ENCODE measurements at regions not wholly inside any gene's neighbourhood (a gene's known extent, or its start where the extent isn't known, plus 50 kb on each side); places are given as distances from the start of the nearest gene placed in this dataset.
"Not testable (repeated sequence)": the region's sequence is repeated elsewhere in the genome, so short reads cannot be mapped to it uniquely, and the experiment has no call there.

DNA sequence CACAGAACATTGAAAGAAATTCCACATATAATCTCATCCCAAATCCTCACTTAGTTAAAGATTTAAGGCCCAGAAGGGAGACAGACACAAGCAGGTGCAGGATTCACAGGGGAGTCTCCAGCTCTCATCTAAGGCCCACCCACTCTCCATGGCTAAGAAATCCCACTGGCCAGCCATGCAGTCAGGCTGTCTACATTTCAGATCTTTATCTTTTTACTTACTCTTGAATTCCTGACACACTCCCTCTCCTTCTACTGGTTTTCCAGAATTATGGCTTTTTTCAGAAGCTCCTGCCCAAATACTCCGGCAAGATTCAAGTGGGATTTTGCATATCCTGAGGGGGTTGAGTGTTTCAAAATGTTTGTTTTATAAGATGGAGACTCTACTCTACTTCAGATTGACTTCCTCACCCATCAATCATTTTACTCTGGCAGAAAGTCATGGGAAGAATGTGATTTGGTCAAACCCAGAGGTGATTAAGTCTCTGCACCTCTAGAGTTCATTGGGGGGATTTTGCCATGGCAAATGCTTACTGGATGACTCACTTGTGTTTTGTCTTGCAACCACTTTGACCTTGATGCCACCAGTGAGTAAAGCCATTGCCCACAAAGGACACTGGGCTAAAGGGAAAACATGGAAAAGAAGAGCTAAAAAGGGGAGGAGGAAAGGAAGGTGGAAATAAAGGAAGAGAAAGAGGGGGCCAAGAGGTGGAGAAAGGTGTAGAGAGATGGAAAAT lies 688.8 kb upstream of the SALL1 start:
- DNase-seq = peak; percentile 43

DNA sequence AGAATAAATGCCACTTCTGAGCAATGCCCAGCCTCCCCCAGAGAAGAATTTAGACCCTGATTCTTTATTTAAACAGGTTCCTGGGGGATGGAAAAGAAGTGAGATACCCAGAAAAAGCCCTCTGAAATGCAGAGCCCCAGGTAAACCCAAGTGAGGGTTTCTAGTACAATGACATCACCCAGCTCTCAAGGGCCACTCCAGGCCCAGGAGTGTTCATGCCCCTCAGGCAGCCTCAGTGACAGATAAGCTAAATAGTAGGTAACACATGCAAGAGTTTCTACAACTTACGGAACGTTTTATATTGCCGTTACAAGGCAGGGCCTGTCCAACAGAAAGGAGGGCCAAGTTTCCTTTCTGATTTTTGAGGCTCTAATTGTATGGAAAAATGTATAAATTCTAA lies 683.7 kb upstream of the SALL1 start:
- no peak for DNase-seq

DNA sequence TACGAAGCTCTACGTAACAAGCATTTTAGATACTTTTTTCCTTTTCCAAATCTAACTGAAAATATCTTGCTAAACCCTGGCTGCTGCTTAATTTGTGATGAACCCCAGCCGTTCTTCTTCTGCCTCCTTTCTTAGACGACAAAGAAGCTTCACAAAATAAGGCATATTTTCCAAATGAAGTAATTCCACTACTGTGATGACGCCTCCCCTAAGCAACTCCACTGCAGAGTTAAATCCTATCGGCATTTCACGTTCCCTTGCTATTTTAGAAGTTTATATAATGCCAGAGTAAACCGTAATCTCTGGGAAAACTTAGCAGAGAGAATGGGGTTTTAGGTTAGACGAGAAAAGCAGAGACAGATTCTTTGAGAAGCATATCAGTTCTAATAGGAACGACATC lies 683.1 kb upstream of the SALL1 start:
- DNase-seq = peak; percentile 26

DNA sequence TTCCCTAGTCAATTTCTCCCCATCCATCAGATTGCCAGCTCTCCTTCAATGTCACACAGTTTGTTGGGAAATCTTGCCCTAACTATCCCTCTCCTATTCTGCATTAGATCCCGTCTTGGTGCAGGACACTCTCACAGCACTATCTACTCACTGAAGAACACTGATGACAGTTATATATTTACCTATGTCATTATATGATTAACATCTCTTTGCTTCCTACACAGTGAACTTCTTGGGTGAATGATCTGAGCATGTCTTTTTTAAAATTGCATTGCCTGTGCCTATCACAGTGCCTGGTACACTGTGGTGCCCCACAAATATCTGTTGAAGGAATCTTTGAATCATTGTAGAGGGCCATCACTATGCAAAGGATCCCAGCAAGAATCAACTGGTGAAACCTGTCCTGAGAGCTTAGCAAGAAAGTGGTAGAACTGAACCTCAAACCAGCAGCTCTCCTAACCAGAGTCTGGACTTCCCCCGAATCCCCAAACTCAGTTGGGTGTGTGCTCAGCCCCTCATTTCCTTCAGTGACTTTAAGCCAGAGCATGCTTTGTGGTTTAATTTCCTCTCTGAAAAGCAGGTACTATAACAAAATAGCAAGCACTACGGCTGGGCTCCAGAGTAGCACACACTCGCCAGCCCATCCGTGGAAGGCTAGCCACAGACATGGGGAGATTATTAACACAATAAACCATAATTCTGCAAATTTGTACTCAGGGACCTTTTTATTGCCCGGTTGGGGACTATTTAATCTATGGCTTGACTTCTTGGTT lies 680.7 kb upstream of the SALL1 start:
- no peak for DNase-seq

DNA sequence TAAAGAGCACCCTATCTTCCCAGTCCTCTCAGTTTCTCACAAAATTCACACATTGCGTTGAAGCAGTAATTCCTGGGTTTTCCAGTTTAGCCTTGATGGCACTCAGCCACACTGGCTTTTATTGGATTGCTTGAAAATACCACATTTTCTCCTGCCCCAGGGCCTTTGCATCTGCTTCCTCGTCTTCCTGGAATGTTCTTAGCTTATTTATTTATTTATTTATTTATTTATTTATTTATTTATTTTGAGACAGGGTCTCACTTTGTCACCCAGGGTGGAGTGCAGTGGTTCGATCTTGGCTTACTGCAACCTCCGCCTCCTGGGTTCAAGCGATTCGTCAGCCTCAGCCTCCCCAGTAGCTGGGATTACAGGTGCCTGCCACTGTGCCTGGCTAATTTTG lies 680.0 kb upstream of the SALL1 start:
- not testable (repeated sequence) for DNase-seq

DNA sequence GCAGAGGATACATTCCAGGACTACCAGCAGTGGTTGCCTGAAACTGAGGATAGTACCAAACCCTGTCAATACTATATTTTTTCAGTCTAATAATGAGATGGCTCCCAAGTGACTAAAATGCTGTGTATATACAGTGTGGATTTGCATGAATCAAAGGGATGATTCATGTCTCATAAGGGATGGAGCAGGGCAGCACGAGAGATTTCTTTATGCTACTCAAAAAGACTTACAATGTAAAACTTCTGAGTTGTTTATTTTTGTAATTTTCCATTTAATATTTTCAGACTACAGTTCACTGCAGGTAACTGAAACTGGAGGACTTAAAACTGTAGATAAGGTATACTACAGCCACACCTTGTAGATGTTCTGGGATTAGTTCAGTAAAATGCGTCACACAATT lies 674.7 kb upstream of the SALL1 start:
- DNase-seq = no peak

DNA sequence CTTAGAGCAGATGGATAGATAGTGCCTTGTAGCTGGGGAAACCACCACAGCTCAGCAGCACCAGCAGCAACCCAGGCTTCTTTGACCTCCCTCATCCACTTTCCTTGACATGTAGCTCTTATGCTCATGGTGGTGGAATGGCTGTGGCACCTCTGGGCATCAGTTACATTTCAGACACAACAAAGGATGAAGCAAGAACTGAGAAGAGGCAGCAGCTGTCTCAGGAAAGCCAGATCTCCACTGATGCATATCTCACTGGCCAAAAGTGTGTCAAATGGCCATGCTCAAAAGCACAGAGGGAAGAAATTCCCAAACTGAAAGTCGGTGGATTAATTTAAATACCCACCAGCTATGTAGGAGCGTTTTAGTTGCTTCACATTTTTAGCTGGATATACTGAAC lies 671.4 kb upstream of the SALL1 start:
- no peak for DNase-seq

DNA sequence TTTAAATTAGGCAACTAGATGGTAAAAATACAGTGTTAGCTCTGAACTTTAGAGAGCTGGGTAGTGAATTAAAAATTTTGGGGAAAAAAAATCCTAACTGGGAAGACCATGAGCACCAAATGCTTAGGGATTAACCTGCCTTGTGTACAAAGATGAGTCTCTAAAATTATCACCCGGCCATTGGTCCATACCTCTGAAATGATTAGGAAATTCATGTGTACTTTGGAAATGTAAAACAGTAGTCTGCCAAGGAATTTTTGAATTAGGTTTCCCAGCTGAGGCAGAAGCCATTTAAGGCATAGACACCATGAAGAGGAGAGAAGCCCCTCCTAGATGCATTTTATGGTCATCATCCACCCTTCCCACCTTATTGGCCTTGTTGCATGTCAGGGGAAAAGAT lies 670.5 kb upstream of the SALL1 start:
- DNase-seq = no peak

DNA sequence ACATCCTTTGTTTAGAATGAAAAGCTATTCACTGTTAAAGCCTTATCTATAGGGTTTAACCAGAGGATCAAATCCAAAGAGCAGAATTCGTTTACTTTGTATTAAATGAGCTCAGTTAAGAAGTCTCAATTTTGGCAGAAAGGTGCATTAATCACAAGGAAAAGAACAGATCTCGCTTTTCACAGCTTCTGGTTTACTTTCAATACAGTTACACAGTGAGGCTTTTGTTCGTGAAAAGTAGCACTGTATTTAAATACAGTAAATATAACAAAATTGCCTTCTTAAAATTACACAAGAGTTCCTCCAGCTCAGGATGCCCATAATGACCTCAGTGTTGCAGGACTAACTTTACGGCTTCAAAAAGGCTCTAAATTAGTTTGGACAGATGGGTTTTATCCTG lies 669.1 kb upstream of the SALL1 start:
- no peak for DNase-seq

DNA sequence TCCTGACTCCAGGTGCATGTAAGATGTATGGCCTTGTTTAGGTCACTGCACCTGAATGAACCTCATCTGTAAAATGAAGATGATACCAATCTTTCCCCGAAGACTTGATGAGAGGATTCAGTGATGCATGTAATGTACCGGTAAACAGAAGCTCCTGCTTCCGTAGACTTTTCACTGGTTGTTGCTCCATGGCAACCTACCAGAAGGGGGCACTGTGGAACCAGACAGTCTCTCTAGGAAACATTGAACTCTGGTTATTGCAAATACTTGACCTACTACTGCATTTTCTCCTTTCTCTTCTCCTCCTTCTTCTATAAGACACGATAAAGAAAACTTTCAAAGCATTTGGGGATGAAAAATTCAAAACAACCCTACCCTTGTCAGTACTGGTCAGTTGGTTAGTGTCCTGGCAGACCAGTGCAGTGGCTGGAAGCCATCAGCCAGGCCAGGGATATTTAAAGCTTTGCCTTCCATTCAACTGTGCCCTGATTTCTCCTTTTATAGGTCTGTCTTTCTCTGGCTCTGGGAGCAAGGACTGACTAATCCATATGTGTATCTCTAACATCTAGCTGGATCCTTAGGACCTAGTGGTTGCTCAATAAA lies 667.4 kb upstream of the SALL1 start:
- DNase-seq = peak; percentile 42

DNA sequence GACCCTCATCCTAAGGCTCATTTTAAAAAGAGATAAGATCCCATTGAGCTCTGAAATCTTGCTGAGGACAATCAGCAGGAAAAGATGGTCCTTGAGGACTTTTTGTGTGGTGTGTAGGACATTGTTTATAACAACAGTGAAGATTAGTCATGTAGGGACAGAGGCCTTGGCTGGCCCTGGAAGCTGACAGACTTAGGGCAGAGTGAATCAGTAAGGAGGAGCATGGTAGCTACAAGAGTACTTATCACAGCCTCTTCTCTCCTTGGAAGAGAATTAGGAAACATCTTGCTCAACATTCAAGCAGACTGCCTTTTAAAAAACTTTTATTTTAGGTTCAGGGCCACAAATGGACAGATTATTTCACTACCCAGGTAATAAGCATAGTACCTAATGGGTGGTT lies 665.9 kb upstream of the SALL1 start:
- DNase-seq = no peak

DNA sequence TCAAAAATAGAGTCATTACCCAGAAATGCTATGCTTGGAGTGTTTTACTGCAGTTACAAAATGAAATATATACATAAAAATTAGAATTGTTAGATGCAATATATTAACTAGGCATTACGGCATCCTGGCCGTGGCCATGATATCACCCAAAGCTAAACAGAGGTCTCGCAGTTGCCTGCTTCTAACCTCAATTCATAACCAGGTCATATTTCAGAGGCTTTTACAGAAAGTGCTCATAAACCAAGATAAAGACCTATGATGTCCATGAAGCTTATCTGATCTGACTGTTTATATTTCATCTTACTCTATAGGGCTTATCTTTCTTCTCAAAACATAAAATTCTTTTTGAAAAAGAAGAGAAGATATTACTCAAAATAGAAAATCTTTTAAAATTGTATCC lies 664.5 kb upstream of the SALL1 start:
- DNase-seq = no peak

DNA sequence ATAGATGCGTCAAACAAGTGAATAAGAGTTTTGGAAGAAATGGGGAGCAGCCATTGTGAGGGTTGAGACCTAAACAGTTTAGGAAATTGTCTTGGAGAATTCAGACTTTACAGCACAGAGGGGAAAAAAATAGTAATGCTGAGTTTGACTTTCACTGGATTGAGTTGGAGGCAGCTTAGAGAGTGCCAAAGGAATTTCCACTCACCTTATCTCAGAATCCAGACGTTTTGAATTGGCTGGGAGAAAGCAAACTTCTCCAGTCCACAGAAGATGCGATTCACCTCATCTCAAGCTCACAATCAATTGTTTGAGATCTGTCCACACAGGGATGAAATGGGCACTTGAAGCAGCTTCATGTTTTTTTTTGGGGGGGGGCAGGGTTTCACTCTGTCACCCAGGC lies 663.5 kb upstream of the SALL1 start:
- DNase-seq = no peak

DNA sequence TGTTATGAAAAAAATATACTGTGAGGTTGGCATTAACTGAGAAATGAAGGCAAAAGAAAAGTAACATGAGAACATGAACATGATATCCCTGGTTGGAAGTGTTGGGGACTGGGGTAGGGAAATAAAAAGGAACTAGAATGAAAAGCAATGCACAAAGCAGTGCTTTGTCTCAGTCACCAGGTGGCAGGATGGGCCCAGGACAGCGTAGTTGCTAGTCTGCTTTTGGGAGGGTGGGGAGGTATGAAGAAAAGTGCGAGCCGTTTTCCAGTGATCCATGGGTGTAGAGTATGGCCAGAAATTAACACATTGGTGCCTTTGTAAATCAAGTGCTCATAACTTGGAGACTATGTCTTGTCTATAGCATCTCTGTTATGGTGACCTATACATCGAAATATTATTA lies 662.5 kb upstream of the SALL1 start:
- DNase-seq = no peak

DNA sequence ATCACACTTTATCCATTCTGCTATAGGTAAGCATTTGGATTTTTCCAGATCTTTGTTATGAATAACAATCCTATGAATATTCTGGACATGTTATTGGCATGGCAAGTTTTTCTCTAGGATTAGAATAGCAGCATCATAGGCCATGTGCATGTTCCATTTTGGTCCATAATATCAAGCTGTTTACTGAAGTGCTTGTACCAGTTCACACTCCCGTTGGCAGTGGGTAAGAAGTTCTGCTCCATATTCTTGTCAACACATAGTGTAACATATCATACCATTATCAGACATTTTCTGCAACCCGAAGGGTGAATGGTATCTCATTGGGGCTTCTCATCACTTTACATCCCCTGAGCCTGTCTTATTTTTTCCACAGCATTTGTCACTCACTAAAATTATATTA lies 661.9 kb upstream of the SALL1 start:
- no peak for DNase-seq

DNA sequence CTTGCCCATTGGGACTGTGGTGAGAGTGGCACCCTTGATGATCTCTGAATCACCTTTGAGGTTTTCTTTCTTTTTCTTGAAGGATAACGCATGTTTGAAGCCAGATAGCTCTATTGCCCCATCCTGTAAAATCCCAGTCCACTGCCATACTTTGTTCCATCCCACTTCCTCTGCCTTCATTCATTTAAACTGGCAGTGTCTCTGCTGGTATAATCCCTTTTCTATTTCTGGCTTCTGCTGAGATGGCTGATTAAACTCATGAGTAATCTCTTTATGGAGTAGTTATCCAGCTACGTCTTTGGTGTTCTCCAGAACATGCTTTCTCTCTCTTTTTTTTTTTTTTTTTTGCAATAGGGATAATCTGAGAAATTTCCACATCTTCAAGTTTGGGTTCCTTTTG lies 656.5 kb upstream of the SALL1 start:
- DNase-seq = no peak

DNA sequence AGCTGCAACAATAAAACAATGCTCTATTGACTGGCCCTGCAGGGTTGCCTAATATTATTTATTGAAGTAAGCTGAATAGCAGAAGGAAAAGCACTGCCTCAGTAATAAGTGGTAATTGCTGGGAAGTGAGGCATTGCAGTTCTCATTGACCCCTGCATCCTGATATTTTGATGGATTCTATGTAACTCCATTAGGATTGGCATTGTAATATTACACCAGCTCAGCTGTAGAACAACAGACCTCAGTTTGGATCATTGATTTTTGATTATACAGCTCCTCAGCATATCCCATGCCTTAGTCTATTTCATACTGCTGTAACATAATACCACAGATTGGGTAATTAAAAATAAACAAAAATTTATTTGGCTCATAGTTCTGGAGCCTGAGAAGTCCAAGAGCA lies 650.6 kb upstream of the SALL1 start:
- DNase-seq = no peak

DNA sequence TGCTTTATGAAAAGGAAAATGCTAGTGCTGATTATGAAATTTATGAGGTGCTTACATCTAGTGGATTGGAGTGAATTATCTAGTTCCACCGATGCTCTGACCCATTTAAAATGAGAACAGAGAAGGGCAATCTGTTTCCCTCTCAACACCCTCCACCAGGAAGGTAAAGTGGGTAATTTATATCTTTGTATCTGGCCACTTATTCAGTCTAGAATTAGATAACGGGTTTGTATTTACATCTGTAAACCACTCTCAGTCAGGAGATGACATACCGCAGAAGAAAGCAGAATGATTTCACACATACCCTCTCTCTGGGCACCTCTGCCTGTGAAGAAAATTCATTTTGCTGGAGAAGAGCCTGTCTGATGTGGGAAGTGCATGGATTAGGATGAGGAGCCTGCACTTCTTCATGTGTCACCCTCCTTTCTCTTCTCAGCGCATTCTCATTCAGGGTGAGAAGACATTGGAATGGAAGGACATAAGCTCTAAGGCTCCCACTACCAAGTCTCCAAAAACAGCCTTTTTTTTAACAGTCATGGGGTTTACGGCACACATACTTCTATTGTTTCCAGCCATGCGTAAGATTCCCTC lies 646.7 kb upstream of the SALL1 start:
- no peak for DNase-seq

DNA sequence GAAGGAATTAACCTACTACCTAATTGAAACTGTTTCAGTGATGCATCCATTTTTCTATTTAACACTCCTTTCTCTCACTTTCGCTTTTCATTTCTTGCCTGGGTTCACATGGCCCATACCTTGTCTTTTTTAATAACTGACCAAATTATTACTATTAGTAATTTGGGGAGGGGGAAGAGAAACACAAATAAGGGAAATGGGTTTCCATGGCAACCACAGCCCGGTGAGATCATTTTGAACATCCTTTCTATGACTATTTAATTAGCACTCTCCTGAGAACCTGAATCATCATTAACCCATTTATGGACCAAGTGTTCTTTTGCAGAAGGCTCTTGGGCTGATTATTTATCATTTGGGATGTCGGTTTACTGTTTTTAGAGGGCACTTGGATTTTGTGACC lies 628.2 kb upstream of the SALL1 start:
- no peak for DNase-seq

DNA sequence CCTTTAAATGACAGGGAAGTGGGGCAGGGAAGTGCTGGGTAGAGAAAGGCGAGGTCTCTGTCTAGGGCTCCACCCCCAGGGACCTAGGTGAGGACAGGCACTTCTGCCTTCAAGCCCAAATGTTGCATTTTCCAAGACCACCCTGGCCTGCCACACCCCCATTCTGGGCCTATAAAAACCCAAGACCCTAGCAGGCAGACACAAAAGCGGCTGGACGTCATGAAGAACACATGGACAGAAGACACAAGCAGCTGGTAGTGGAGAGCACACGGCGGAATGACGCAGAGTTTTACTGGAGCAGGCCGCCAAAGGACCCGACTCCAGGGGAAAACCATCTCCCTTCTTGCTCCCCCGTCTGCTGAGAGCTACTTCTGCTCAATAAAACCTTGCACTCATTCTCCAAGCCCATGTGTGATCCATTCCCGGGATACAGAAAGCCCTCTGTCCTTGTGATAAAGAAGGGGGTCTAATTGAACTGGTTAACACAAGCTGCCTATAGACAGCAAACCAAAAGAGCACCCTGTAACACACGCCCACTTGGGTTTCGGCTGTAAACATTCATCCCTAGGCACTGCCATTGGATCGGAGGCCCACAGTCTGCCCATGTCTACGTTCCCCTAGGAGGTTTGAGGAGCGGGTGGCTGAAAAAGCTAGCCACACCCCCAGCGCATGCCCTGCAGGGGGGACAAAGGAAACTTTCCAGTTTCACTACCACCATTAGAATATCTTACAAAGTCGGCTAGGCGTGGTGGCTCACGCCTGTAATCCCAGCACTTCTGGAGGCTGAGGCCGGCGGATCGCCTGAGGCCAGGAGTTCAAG lies 622.2 kb upstream of the SALL1 start:
- DNase-seq = no peak

DNA sequence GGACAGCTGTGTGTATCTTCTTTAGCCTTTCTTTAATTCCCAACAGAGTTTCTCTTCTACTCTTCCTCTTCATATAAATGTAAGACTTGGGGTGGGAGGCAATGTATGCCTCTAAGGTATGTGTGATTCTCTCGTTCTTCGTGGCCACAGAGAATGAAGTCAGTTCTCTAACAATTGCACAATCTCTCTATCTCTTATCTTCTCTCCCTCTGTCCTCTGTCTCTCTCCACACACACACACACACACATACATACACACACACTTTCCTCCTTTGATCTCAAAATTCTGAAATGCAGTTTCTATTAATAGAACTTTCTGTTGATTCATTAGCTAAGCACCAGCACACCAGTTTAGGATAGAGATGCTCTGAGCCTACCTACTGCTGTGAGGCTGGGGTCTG lies 615.7 kb upstream of the SALL1 start:
- no peak for DNase-seq

DNA sequence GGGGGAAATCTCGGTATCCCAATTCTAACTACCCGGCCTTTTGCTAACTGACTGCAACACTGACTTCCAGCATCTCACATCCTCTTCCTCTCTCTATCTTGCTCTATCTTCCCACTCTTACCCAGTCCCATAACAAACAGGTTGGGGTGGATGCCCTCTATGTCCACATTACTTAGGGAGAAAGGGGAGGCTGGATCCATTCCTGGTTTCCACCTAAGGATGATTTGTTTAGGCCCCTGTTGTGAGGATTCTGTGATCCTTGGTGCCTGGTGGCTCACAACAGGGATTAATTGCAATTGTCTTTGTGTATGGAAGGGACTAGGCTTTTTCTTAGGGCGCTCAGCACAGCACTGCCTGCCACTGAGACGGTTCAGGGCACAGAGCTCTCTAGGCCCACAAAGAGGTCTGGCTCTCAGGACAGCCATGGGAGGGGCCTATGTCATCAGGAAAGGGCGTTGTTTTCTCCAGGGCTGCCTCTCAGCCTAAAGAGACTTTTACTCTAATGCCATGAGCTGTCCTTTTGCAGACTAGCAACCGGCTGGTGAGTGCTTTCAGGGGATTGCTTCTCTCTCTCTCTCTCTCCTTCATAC lies 612.1 kb upstream of the SALL1 start:
- no peak for DNase-seq

Measured in fibroblast of skin of right quadriceps (primary cell).